ENCODE measurements at regions not wholly inside any gene's neighbourhood (a gene's known extent, or its start where the extent isn't known, plus 50 kb on each side); places are given as distances from the start of the nearest gene placed in this dataset.

DNA sequence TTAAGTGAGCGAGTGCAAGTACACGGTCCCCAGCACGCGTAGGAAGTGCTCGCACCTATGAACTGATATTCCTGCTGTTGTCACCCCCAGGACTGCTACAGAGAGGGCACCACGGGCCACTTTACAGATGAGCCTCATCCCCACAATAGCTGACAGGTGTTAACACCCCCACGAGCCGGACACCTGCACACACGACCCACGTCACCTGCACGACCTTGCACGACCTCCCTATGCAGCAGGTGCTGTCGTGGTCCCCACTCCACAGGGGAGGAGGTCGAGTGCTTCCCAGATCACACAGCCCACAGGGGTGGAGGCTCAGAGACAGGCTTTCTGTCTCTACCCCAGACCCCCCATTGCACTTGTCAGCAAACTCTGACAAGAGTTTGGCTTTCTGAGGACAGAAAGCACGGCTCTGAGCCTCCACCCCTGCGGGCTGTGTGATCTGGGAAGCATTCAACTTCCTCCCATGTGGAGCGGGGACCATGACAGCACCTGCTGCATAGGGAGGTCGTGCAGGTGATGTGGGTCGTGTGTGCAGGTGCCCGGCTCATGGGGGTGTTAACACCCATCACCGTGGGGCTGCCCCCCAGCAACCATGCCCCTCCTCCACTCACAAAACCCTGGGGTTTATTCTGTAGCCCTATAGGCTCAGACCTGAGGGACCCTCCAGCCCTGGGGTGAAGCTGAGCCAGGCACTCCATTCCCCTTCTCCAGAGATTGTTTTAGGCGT is 80.8 kb downstream of the MATN1 start:
- intact Hi-C loops (cut with micrococcal nuclease; ENCODE audit: unreplicated experiment) (no loop called here), in situ Hi-C loops (cut with HindIII; ENCODE audit: extremely low pct_ligation_motif_present, low pct_unique_long_range_greater_than_20kb) (no loop called here)
- no TSS peak for BruUV-seq (replicated peaks)
- TF ChIP-seq KLF16 (CRISPR knock-in tag; IDR thresholded peaks at IDR 0.05) (no peak), GLI4 (CRISPR knock-in tag; IDR thresholded peaks at IDR 0.05; ENCODE audit: borderline replicate concordance) (no peak), ZNF317 (CRISPR knock-in tag; IDR thresholded peaks at IDR 0.05) (no peak), CHD2 (IDR thresholded peaks at IDR 0.05; ENCODE audit: low read depth, low read length) (no peak), BORCS8-MEF2B (CRISPR knock-in tag; IDR thresholded peaks at IDR 0.05) (no peak), ZNF614 (CRISPR knock-in tag; IDR thresholded peaks at IDR 0.05; ENCODE audit: borderline replicate concordance) (no peak), XBP1 (CRISPR knock-in tag; IDR thresholded peaks at IDR 0.05) (no peak), PRMT3 (CRISPR knock-in tag; IDR thresholded peaks at IDR 0.05; ENCODE audit: borderline replicate concordance, low read depth) (no peak), ZNF772 (CRISPR knock-in tag; IDR thresholded peaks at IDR 0.05) (no peak), KDM5A (IDR thresholded peaks at IDR 0.05; ENCODE audit: borderline replicate concordance, low read length) (no peak), MIER2 (CRISPR knock-in tag; IDR thresholded peaks at IDR 0.05) (no peak), MEIS1 (CRISPR knock-in tag; IDR thresholded peaks at IDR 0.05; ENCODE audit: borderline replicate concordance) (no peak)
- TF ChIP-seq, protein P1, sequence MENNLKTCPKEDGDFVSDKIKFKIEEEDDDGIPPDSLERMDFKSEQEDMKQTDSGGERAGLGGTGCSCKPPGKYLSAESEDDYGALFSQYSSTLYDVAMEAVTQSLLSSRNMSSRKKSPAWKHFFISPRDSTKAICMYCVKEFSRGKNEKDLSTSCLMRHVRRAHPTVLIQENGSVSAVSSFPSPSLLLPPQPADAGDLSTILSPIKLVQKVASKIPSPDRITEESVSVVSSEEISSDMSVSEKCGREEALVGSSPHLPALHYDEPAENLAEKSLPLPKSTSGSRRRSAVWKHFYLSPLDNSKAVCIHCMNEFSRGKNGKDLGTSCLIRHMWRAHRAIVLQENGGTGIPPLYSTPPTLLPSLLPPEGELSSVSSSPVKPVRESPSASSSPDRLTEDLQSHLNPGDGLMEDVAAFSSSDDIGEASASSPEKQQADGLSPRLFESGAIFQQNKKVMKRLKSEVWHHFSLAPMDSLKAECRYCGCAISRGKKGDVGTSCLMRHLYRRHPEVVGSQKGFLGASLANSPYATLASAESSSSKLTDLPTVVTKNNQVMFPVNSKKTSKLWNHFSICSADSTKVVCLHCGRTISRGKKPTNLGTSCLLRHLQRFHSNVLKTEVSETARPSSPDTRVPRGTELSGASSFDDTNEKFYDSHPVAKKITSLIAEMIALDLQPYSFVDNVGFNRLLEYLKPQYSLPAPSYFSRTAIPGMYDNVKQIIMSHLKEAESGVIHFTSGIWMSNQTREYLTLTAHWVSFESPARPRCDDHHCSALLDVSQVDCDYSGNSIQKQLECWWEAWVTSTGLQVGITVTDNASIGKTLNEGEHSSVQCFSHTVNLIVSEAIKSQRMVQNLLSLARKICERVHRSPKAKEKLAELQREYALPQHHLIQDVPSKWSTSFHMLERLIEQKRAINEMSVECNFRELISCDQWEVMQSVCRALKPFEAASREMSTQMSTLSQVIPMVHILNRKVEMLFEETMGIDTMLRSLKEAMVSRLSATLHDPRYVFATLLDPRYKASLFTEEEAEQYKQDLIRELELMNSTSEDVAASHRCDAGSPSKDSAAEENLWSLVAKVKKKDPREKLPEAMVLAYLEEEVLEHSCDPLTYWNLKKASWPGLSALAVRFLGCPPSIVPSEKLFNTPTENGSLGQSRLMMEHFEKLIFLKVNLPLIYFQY (CRISPR knock-in tag; IDR thresholded peaks at IDR 0.05; ENCODE audit: borderline replicate concordance) = no peak
- no peak overlapping the region for H3K9ac ChIP-seq (ENCODE audit: insufficient read depth, low read depth, low read length)
- no peak overlapping the region for H3K27ac ChIP-seq (ENCODE audit: extremely low read length, insufficient read depth, low read length)
- no peak overlapping the region for H2AFZ ChIP-seq (ENCODE audit: low read length)
- no peaks in the 10 kb centered on the region for H3K9me3 ChIP-seq (ENCODE audit: low read length)
- FAIRE-seq (no peak), ATAC-seq (no peak), DNase-seq (ENCODE audit: low spot score) (no peak)
- no peak overlapping the region for H3K4me2 ChIP-seq (ENCODE audit: low read depth, low read length)
- H3K27me3 ChIP-seq (ENCODE audit: control insufficient read depth in 1 of 2, insufficient read depth in 2 of 2, low read length in 2 of 2) = peaks cover 0 to 23% of the 10 kb centered on the region in 2 experiments; a peak in 2 of 5 replicates
- H3K4me1 ChIP-seq (ENCODE audit: insufficient read depth, low read length) = no peaks in the 10 kb centered on the region
- no peaks in the 10 kb centered on the region for H3K79me2 ChIP-seq (ENCODE audit: insufficient read depth, low read length)
- no peaks in the 10 kb centered on the region for H3K36me3 ChIP-seq (replicated peaks in 1 of 2; ENCODE audit: control insufficient read depth in 1 of 2, insufficient read depth in 2 of 2, low read length in 2 of 2)
- no peaks in the 10 kb centered on the region for H4K20me1 ChIP-seq (ENCODE audit: insufficient read depth, low read length)
- no peak overlapping the region for H3K4me3 ChIP-seq (replicated peaks in 1 of 3; ENCODE audit: insufficient read depth in 1 of 3, low read depth in 2 of 3, low read length in 3 of 3)
- ChIA-PET CTCF (ENCODE audit: low intra/inter-chr PET ratio, low total read pairs) (no interaction called here), POLR2A (no interaction called here)
- 0% methylated on average over 3 of the region's 22 CpGs for WGBS (ENCODE audit: low lambda C conversion rate)
